Ishikawa (cell line): ENCODE measurements at regions not wholly inside any gene's neighbourhood (a gene's known extent, or its start where the extent isn't known, plus 50 kb on each side); places are given as distances from the start of the nearest gene placed in this dataset.

Experiments
- CEBPB ChIP-seq: IDR thresholded peaks from 2 replicates; pipeline ENCODE4 v1.6.1; 2012
- CREB1 ChIP-seq: IDR thresholded peaks from 2 replicates; pipeline ENCODE4 v1.6.1; 2012; ENCODE audit warnings: low read depth
- EGR1 ChIP-seq: IDR thresholded peaks from 2 replicates; pipeline ENCODE4 v1.6.1; 2012
- EP300 ChIP-seq: IDR thresholded peaks from 2 replicates; pipeline ENCODE4 v1.6.1; 2012; ENCODE audit warnings: borderline replicate concordance
- FOXM1 ChIP-seq: IDR thresholded peaks from 2 replicates; pipeline ENCODE4 v1.6.1; 2012; ENCODE audit warnings: low read depth, borderline replicate concordance
- MAX ChIP-seq: IDR thresholded peaks from 2 replicates; pipeline ENCODE4 v1.6.1; 2012
- RAD21 ChIP-seq: IDR thresholded peaks from 2 replicates; pipeline ENCODE4 v1.6.1; 2012; ENCODE audit warnings: low read depth
- TAF1 ChIP-seq: IDR thresholded peaks from 2 replicates; pipeline ENCODE4 v1.6.1; 2012; ENCODE audit warnings: low read depth, mild to moderate bottlenecking
- TCF12 ChIP-seq: IDR thresholded peaks from 2 replicates; pipeline ENCODE4 v1.6.1; 2012; ENCODE audit warnings: low read depth
- TEAD4 ChIP-seq: IDR thresholded peaks from 2 replicates; pipeline ENCODE4 v1.6.1; 2012
- ZBTB7A ChIP-seq: IDR thresholded peaks from 2 replicates; pipeline ENCODE4 v1.6.1; 2012; ENCODE audit warnings: low read depth
- TF ChIP-seq, protein P1 (sequence below): IDR thresholded peaks from 2 replicates; pipeline ENCODE4 v1.6.1; 2012
- TF ChIP-seq, protein P2 (sequence below): IDR thresholded peaks from 2 replicates; pipeline ENCODE4 v1.6.1; 2012; ENCODE audit warnings: low read depth, mild to moderate bottlenecking

GRCh38 chr14:59133709-59134108 lies 54.8 kb upstream of the DAAM1 start:
- TF ChIP-seq TEAD4 (no peak), EP300 (no peak), TCF12 (no peak), CREB1 (no peak), EGR1 (no peak), CEBPB (no peak), TAF1 (no peak), FOXM1 (no peak)

DNA sequence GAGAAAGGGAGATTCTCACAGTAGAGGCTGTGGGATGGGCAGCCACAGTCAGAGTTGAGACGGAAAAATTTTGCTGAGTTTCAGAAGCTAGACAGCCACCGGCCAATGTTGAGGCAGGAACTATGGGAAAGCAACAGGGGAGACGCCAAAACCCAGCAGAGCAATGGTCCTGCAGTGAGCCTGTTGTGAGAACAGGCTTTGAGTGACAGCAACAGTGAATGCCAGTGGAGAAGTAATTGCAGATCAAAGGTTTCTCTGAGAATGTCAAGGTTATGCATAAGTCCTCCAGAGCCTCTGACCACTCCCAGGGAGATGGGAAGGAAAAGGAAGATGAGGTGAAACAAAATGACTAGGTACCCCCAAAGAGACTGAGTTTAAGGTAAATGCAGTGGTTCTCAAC lies 54.2 kb upstream of the DAAM1 start:
- TF ChIP-seq TCF12 (no peak), ZBTB7A (no peak), CREB1 (no peak), MAX (no peak), EGR1 (no peak), FOXM1 (no peak), TAF1 (no peak), TEAD4 (no peak), CEBPB (no peak), EP300 (no peak), RAD21 (no peak)
- TF ChIP-seq, protein P1, sequence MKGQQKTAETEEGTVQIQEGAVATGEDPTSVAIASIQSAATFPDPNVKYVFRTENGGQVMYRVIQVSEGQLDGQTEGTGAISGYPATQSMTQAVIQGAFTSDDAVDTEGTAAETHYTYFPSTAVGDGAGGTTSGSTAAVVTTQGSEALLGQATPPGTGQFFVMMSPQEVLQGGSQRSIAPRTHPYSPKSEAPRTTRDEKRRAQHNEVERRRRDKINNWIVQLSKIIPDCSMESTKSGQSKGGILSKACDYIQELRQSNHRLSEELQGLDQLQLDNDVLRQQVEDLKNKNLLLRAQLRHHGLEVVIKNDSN: no peak
- TF ChIP-seq, protein P2, sequence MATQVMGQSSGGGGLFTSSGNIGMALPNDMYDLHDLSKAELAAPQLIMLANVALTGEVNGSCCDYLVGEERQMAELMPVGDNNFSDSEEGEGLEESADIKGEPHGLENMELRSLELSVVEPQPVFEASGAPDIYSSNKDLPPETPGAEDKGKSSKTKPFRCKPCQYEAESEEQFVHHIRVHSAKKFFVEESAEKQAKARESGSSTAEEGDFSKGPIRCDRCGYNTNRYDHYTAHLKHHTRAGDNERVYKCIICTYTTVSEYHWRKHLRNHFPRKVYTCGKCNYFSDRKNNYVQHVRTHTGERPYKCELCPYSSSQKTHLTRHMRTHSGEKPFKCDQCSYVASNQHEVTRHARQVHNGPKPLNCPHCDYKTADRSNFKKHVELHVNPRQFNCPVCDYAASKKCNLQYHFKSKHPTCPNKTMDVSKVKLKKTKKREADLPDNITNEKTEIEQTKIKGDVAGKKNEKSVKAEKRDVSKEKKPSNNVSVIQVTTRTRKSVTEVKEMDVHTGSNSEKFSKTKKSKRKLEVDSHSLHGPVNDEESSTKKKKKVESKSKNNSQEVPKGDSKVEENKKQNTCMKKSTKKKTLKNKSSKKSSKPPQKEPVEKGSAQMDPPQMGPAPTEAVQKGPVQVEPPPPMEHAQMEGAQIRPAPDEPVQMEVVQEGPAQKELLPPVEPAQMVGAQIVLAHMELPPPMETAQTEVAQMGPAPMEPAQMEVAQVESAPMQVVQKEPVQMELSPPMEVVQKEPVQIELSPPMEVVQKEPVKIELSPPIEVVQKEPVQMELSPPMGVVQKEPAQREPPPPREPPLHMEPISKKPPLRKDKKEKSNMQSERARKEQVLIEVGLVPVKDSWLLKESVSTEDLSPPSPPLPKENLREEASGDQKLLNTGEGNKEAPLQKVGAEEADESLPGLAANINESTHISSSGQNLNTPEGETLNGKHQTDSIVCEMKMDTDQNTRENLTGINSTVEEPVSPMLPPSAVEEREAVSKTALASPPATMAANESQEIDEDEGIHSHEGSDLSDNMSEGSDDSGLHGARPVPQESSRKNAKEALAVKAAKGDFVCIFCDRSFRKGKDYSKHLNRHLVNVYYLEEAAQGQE: no peak

GRCh38 chr14:59137256-59137655 lies 51.2 kb upstream of the DAAM1 start:
- TF ChIP-seq TAF1 (no peak), EP300 (no peak), CREB1 (no peak)
